Suprapubic skin (tissue), 3 donors: ENCODE measurements at regions not wholly inside any gene's neighbourhood (a gene's known extent, or its start where the extent isn't known, plus 50 kb on each side); places are given as distances from the start of the nearest gene placed in this dataset.

Experiments used
- EP300 ChIP-seq: sonication (generic); formaldehyde crosslinking; IDR thresholded peaks from one replicate; pipeline ENCODE4 v1.6.1; 2017; ENCODE audit warnings: antibody characterized with exemption
- POLR2A ChIP-seq, 2 donors: fragments of 450-650 bp; IDR thresholded peaks; one replicate each; pipeline ENCODE4 v1.6.1; 2017; ENCODE audit warnings: antibody characterized with exemption in 2 of 2, mild to moderate bottlenecking in 2 of 2, moderate library complexity in 2 of 2
- TF ChIP-seq, protein P1 (sequence below), 2 donors: fragments of 200-600 bp in 1 of 2; fragments of 450-650 bp in 1 of 2; sonication (generic) in 1 of 2; IDR thresholded peaks; one replicate each; pipeline ENCODE4 v1.5.1; 2016 to 2019; ENCODE audit warnings: antibody characterized with exemption in 2 of 2, mild to moderate bottlenecking in 1 of 2, moderate library complexity in 1 of 2

DNA sequence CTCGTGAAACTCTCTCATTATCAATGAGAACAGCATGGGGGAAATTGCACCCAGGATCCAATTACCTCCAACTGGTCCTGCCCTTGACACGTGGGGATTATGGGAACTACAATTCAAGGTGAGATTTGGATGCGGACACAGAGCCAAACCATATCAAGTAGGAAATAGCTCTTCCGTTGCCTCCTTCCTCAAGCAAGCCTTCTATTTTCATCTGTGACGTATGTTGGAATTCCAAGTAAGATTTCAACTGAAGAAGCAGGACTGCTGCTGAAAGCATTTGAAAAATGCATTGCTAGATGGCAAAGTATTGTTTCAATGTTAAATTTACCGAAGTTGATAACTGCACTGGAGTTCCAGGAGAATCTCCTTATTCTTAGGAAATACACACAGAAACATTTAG is 178.1 kb upstream of the GALNT17 start:
- TF ChIP-seq EP300 (no peak), POLR2A (IDR thresholded peaks at IDR 0.05) (no peak)
- TF ChIP-seq, protein P1, sequence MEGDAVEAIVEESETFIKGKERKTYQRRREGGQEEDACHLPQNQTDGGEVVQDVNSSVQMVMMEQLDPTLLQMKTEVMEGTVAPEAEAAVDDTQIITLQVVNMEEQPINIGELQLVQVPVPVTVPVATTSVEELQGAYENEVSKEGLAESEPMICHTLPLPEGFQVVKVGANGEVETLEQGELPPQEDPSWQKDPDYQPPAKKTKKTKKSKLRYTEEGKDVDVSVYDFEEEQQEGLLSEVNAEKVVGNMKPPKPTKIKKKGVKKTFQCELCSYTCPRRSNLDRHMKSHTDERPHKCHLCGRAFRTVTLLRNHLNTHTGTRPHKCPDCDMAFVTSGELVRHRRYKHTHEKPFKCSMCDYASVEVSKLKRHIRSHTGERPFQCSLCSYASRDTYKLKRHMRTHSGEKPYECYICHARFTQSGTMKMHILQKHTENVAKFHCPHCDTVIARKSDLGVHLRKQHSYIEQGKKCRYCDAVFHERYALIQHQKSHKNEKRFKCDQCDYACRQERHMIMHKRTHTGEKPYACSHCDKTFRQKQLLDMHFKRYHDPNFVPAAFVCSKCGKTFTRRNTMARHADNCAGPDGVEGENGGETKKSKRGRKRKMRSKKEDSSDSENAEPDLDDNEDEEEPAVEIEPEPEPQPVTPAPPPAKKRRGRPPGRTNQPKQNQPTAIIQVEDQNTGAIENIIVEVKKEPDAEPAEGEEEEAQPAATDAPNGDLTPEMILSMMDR (IDR thresholded peaks at IDR 0.05): no peak
